HG02588 (cell line): ENCODE measurements at regions not wholly inside any gene's neighbourhood (a gene's known extent, or its start where the extent isn't known, plus 50 kb on each side); places are given as distances from the start of the nearest gene placed in this dataset.
"Not testable (repeated sequence)": the region's sequence is repeated elsewhere in the genome, so short reads cannot be mapped to it uniquely, and the experiment has no call there.

Source experiments
- ATAC-seq: cut with Tn5 transposase; IDR thresholded peaks from one replicate; pipeline ENCODE4 v1.9.1; 2021; ENCODE audit warnings: mild to moderate bottlenecking, moderate library complexity; ENCODE audit not compliant: unreplicated experiment

GRCh38 chr10:108323274-108323798 is 1158.8 kb upstream of the SORCS1 start:
- no peak for ATAC-seq

DNA sequence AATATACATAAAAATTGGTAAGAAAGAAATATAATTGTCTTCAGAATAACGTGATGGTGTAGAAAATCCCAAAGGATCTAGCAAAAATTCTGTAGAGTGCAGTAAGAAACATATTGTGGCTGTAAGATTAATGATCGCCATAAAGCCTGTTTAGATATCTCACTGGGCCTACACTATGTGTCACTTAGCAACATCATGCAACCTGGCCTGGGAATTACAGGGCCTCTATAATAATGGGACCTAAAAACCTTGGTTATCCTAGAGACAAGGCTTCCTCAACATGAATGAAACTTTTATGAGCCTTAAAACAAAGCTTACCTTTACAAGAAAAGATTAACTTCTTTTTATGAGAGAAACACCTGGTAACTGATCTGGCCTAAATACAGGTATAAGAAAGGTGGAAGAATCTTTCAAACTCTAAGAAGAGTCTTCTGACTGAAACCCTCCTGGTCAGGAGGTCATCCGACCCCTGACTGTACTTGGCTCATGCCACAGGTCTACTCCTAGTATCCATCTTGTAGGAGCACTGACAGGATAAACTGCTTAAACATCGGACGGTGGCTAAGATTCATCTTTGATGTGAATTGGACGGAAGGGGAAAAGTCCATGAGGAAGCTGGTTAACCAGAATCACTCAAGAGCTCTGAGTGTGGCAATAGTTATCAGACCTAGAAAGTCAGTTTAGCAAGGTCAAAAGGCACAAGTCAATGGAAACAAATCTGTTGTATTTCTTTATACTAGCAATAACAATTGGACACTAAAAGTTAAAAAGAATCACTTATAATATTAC is 1155.1 kb upstream of the SORCS1 start:
- ATAC-seq: no peak

- not testable (repeated sequence) for ATAC-seq
Observed at GRCh38 chr10:108315636-108316035, 1151.1 kb upstream of the SORCS1 start.

DNA sequence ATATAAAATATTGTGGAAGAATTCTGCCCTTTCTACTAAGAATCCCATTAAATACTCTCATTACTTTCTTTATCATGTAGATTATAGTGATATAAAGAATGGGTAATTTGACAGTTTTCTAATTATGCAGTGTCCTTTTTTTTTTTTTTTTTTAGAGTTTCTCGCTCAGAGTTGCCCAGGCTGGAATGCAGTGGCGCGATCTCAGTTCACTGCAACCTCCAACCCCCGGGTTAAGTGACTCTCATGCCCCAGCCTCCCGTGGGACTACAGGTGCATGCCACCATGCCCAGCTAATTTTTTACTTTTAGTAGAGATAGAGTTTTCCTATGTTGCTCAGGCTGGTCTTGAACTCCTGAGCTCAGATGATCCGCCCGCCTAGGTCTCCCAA is 1143.4 kb upstream of the SORCS1 start:
- ATAC-seq: no peak

- ATAC-seq: no peak
Observed at GRCh38 chr10:108307250-108307924, 1142.9 kb upstream of the SORCS1 start.

DNA sequence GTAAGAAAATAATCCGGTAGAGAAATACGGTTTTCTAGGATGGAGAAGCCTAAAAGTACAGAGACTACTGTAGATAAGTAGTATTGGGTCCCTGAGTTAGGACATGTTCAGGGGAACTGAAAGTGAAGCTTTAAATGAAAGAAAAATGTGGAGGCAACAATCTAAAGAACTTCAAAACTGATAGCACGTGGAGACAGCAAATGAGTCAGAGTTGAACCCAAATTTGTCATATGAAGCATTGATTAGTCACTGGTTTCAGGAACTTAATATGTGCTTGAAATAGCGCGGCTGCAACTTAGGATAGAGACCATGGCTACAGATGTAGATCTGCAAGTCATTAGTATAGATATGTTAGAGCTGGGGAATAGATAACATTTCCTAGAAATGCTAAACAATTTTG is 1138.6 kb upstream of the SORCS1 start:
- no peak for ATAC-seq

DNA sequence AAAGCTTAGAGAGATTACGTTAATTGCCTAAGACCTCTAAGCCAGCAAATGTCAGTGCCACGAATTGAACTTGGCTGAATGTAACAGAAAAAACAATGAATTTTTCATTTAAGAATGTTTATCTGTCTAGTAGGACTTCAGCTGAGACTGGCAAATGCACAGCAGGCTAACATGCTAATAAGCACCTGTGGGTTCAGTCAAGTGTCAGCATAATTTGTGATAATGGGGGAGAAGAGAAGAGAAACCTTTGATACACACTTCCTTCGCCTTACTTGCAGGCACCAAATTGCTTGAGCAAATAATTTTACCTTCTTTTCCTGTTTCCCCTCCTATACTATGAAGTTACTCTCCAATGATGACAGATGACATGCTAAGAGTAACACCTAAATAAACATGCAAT is 1136.5 kb upstream of the SORCS1 start:
- ATAC-seq: no peak

DNA sequence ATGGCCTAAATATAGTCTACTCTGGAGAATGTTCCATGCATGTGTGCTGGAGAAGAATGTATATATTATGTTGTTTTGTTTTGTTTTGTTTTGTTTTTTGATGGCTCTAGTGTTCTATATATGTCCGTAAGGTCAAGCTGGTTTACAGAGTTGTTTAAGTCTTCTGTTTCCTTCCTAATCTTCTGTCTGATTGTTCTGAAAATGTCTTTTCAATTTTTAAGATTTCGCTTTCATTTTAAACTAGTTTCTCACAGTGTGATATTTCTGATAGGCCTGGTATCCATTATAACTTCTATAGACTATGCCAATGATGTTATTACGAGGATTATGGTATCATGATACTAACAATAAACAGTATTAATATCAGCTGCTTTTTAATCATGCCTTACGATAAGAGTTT is 1126.3 kb upstream of the SORCS1 start:
- no peak for ATAC-seq

GRCh38 chr10:108275895-108276685 is 1111.6 kb upstream of the SORCS1 start:
- ATAC-seq: no peak

DNA sequence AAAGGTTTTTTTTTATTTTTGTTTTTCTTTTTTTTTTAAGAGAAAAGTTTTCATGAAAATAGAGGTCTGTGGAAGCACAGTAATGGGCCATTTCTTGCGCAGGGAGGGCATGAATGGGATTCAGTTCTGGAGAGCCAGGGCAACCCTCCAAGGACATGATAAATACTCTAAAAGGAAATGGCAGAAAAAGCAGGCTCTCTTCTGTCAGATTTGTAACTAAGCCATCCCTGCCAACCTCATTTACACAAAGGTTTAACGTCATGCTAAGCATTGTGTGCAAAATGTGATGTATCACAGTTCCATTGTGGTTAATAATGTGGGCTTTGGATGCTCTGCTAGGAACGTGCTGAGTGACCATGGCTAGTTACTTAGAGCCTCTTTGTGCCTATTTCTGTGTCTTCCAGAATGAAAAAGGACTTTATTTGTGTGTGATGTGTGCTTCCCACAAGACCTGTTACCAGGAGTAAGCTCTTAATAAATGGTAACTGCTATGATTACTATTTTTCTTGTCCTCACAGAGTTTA is 1095.9 kb upstream of the SORCS1 start:
- no peak for ATAC-seq

DNA sequence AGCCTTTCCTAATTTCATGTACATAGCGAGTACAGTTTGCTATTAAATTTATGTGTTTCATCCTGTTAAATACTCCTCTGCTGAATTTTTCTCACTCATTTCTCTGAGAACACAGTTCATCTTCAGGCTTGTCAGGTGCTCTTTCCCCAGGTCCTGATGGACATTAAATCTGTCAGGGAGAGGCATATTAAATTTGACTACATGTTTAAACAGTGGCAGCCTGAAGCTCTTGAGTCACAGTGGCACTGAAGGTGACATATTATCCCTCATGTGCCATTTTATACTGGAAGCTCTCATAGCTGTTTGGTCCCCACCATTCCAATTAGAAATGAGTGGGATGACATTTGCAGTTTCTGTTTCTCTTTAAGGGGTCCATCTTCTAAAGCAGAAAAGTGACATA is 1089.6 kb upstream of the SORCS1 start:
- ATAC-seq: no peak

DNA sequence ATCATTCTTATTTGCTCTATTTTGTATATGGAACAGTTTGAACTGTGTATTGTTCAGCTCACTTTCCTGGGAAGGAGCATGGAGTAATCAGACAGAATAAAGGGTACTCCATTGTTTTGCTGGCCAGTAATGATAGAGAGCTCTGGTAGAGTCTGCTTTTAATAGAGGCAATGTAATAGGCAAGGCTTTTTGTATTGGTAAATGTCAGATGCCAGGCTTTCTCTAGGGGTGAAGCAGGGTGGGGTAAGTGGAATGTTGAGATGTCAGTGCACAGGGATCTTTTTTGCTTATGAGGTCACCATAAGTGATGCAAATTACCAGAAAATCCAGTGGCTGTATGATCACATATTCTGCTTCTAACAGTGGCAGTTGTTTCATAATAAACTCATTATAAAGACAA is 1088.3 kb upstream of the SORCS1 start:
- no peak for ATAC-seq

DNA sequence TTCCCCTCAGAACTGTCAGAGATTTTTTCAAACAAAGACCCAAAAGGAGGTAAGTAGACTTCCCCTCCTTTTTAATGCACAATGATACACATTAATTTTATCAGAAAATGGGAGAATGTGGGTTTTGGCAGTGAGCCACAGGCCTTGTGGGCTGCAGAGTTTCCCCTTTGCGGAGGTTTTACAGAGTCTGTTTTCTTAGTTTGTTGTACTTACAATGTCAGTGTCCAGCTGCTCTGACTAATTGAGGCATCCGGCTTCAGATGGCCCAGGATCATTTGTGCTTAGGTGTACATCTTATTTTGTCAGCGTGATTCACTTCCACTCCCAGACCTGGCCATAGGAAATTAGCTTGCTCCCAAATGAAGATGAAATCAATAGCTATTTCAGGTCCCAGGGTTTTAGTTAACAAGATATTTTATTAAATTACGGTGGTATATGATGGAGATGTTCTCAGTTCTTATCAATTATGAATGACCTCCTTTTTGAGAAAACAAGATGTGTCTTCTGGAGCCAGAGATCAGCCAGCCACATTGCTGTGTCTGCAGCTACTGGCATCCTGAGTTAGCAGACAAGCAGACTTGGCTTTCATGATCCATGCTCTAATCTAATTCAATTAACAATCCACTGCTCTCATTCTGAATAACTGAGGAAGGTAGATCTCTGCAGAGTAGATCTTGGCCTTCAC is 1086.6 kb upstream of the SORCS1 start:
- no peak for ATAC-seq

GRCh38 chr10:108249940-108250339 is 1085.4 kb upstream of the SORCS1 start:
- no peak for ATAC-seq

- no peak for ATAC-seq
Observed at GRCh38 chr10:108244443-108245228, 1080.1 kb upstream of the SORCS1 start.

DNA sequence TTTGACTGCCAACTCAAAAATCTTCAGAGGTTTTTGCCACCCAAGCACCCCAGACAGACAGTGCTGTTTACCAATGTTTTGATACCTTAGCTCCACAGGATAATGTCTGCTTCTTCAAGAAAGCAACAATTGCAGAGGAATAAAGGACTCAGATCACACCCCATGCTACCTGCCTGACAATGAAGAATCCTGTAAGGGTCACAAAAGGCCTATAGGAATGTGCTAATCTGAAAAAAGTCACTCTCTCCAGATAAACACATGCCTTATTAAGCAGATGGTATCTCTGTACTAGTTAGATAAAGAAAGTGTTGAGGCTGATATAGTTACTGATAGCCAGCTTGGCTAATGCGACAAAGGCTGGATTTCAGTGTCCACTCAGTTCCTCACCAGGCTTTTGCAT is 1076.7 kb upstream of the SORCS1 start:
- no peak for ATAC-seq

DNA sequence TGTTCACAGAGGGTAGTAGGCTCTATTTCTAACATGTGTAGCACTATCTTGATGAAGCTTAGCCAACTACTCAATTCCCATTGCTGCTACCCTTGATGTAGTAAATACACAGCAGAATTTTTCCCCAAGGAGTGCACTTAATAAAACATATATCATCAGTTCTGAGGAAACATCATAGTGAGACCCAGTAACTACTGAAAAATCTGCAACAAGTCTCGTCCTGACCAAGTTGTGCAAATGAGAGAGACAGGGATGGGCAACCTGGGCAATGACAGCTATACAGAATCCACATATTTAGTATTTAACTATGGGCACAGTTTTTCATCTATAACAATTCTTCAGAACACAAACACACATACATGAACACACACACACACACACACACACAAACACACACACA is 1073.8 kb upstream of the SORCS1 start:
- no peak for ATAC-seq

DNA sequence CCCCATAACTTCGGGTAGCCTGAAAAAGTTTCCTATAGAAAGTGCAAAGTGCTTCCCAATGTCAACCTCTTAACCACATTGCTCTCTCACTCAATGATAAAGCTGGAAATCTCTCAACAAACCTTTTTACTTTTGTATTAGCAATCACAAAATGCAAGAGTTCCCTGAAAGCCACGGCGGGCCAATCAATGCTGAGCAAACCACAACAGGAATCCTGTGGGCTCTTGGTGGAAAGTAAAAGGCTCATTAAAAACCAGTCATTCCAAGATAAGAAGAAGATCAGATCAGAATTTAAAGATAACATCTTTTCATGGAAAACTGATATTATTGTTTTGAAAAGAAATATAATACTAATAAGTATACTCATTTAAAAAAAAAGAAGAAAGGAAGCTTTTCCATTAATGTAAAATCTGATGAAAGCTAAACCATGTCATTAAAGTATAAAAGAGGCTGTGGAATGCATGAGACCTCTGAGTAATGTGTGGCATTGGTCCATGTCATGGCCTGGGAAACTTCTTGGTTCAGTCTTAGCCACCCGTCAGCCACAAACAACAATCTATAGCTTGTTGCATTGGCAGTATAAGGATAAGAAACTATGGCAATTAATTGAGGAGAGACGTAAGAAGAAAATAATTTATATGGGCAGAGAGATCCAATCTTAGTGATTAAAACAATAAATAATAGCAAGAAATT is 1066.1 kb upstream of the SORCS1 start:
- ATAC-seq: no peak

- no peak for ATAC-seq
Observed at GRCh38 chr10:108208732-108209131, 1044.2 kb upstream of the SORCS1 start.
